NB4 (cell line): ENCODE measurements at regions not wholly inside any gene's neighbourhood (a gene's known extent, or its start where the extent isn't known, plus 50 kb on each side); places are given as distances from the start of the nearest gene placed in this dataset.
"Not testable (repeated sequence)": the region's sequence is repeated elsewhere in the genome, so short reads cannot be mapped to it uniquely, and the experiment has no call there.

ENCODE experiments used
- DNase-seq: peaks from one replicate; pipeline ENCODE4 v3.0.0; 2010; ENCODE audit warnings: low read depth
- H3K4me3 ChIP-seq: one replicate; pipeline ENCODE4 v1.5.1; 2011; ENCODE audit warnings: mild to moderate bottlenecking, low read depth, low read length, moderate library complexity
- MYC ChIP-seq: IDR thresholded peaks from 2 replicates; pipeline ENCODE4 v1.6.1; 2011; ENCODE audit warnings: low read depth, low read length
- POLR2A ChIP-seq: IDR thresholded peaks from 2 replicates; pipeline ENCODE4 v1.6.1; 2011; ENCODE audit warnings: mild to moderate bottlenecking; ENCODE audit not compliant: insufficient read length; ENCODE audit errors: extremely low read depth
- TF ChIP-seq, protein P1 (sequence below): IDR thresholded peaks from 2 replicates; pipeline ENCODE4 v1.6.1; 2011; ENCODE audit warnings: low read depth, low read length
- TF ChIP-seq, protein P2 (sequence below): IDR thresholded peaks from one replicate; pipeline ENCODE4 v1.5.1; 2012; ENCODE audit warnings: low read depth, low read length

DNA sequence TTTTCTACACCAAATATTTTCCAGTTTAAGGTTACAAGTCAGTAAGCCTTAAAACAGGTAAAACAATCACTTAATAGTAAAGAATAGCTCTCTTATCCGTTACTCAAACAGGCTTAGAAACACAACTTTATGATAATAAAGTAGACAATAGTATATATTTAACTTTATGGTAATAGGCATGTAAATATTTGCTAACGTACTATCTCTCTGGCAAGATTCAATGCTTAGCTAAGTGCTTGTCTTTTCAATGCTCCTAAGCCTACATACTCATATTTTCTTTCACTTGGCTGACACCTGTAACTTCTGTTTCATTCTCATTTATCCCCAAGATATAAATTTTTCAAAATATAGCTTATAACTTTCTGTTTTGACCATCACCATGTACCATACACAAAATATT is 358.2 kb downstream of the HTR1B start:
- DNase-seq: no peak
- no peak overlapping the region for H3K4me3 ChIP-seq
- TF ChIP-seq, protein P1, sequence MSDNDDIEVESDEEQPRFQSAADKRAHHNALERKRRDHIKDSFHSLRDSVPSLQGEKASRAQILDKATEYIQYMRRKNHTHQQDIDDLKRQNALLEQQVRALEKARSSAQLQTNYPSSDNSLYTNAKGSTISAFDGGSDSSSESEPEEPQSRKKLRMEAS: no peak
- TF ChIP-seq POLR2A (no peak), MYC (no peak)
- TF ChIP-seq, protein P2, sequence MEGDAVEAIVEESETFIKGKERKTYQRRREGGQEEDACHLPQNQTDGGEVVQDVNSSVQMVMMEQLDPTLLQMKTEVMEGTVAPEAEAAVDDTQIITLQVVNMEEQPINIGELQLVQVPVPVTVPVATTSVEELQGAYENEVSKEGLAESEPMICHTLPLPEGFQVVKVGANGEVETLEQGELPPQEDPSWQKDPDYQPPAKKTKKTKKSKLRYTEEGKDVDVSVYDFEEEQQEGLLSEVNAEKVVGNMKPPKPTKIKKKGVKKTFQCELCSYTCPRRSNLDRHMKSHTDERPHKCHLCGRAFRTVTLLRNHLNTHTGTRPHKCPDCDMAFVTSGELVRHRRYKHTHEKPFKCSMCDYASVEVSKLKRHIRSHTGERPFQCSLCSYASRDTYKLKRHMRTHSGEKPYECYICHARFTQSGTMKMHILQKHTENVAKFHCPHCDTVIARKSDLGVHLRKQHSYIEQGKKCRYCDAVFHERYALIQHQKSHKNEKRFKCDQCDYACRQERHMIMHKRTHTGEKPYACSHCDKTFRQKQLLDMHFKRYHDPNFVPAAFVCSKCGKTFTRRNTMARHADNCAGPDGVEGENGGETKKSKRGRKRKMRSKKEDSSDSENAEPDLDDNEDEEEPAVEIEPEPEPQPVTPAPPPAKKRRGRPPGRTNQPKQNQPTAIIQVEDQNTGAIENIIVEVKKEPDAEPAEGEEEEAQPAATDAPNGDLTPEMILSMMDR: no peak

DNA sequence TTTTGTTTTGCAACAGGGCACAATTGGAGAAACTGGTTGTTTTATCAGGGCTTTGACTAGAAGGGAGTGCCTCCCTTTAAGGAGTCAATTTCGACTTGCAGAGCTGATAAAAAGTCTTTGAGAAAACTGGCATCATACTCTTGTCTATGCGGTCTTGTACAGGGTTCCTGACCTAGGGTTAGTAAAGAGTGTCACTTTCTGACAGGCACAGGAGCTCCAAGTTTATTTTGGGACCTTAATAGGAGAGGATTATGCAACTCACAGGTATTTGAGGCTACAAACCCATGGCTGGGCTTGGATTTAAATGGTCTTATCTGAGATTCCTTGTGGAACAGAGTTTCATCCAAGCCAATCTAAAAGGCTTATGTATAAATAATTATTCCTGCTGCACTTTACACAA is 365.4 kb downstream of the HTR1B start:
- DNase-seq: no peak
- H3K4me3 ChIP-seq: no peak overlapping the region
- TF ChIP-seq POLR2A (no peak), MYC (no peak)
- TF ChIP-seq, protein P2: no peak
- TF ChIP-seq, protein P1: no peak

DNA sequence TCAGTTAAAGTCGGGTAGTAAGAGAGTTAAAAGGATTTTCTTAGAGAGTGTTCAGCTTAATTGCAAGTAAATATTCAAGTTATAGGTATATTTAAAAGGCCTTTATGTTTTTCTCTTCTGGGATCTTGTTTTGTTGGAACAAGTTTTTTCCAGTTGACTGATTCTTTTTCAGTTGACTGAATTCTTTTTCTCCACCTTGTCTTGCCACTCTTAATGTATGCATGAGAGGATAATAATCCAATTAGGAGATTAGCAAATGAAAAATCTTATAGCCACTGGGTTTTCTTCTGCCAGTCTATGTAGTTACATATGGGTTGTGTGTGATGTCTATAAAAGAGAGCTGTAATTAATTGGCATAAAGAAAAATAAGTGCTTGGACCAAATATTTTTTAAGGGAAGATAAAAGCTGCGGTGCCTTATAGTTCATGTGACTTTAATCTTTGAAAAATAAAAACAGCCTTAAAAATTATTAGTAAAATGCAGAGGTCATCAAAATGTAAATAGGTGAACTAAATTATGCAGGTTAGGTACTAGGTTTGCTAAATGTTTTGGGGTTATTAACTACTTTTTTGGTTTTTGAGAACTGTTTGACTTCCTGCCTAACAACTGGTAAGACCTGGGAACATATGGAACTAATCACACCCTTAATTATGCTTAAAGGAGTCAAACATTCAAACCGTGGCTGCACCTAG is 367.2 kb downstream of the HTR1B start:
- TF ChIP-seq, protein P2: no peak
- no peak for TF ChIP-seq POLR2A
- TF ChIP-seq, protein P1: no peak
- TF ChIP-seq MYC: no peak
- no peak overlapping the region for H3K4me3 ChIP-seq
- no peak for DNase-seq

DNA sequence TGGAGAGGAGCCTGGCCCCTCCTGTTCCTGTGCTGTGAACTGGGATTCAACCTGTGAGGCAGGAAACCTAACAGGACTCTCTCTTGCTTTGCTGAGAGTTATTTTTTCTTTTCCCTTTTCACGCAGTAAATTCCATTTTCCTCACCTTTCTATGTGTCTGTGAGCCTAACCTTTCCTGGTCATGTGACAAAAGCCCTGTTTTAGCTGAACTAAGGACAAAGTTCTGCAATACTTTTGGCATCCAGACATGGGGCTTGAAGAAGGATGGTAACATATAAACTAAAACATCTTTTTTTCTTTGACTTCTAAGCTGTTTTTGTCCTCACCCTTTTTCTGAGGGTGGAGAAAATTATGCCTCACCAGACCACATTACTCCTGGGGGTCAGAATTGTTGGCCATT is 368.5 kb downstream of the HTR1B start:
- TF ChIP-seq MYC: no peak
- TF ChIP-seq, protein P2: no peak
- TF ChIP-seq, protein P1: no peak
- no peak for TF ChIP-seq POLR2A
- DNase-seq: no peak
- H3K4me3 ChIP-seq: no peak overlapping the region

DNA sequence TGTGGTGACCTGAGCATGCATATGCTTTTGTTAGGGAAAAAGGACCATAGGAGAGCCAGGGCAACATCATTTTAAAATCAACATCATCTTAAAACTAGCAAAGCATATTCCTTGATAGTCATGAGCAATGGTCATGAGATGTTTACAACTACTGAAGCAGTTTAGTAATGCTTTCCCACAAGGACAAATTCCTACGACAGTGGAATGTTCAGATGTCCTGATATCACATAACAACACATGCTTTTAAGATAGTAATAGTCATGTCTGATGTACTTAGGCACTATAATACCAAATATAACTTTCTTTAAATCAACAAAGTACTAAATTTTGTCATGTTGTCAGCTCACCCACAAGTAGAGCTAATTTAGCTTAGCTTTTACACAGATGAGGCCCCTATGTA is 370.3 kb downstream of the HTR1B start:
- DNase-seq: no peak
- H3K4me3 ChIP-seq: no peak overlapping the region
- TF ChIP-seq, protein P1: no peak
- TF ChIP-seq MYC (no peak), POLR2A (no peak)
- TF ChIP-seq, protein P2: no peak

DNA sequence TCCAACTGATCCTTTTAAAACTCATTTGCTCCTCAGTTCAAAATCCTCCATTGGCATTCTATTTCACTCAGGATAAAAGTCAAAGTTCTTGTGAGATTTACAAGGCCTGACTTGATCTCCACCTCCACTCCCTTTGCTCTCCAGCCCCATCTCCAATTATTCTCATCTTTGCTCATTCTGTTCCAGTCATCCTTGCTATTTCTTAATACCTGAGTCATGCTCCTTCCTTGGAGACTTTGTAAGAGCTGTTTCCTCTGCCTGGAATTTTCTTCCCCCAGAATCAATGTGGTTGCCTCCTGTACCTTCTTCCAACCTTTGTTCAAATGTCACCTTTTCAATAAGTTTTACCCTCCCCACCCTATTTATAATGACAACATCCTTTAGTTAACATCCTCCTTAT is 373.5 kb downstream of the HTR1B start:
- no peak for DNase-seq

DNA sequence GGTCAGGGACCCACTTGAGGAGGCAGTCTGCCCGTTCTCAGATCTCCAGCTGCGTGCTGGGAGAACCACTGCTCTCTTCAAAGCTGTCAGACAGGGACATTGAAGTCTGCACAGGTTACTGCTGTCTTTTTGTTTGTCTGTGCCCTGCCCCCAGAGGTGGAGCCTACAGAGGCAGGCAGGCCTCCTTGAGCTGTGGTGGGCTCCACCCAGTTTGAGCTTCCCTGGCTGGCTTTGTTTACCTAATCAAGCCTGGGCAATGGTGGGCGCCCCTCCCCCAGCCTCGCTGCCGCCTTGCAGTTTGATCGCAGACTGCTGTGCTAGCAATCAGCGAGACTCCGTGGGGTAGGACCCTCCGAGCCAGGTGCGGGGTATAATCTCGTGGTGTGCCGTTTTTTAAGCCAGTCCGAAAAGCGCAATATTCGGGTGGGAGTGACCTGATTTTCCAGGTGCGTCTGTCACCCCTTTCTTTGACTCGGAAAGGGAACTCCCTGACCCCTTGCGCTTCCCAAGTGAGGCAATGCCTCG is 375.4 kb downstream of the HTR1B start:
- DNase-seq, H3K4me3 ChIP-seq: not testable (repeated sequence)

More for the DNA sequence above, 373.5 kb downstream of the HTR1B start:
- no peak for TF ChIP-seq POLR2A
- no peak for TF ChIP-seq MYC
- TF ChIP-seq, protein P1: no peak
- TF ChIP-seq, protein P2: no peak
- H3K4me3 ChIP-seq: no peak overlapping the region
